HG03558 (cell line): ENCODE measurements at regions not wholly inside any gene's neighbourhood (a gene's known extent, or its start where the extent isn't known, plus 50 kb on each side); places are given as distances from the start of the nearest gene placed in this dataset.

Source experiments
- ATAC-seq: cut with Tn5 transposase; IDR thresholded peaks from one replicate; pipeline ENCODE4 v1.9.1; 2021; ENCODE audit warnings: moderate number of reproducible peaks; ENCODE audit not compliant: unreplicated experiment; ENCODE audit errors: extremely low read depth

- ATAC-seq, result no peak
Observed at GRCh38 chr2:118312969-118313756, 224.9 kb downstream of the INSIG2 start.

- no peak for ATAC-seq
Observed at GRCh38 chr2:118310681-118311429, 222.6 kb downstream of the INSIG2 start.

GRCh38 chr2:118309946-118310680, 221.8 kb downstream of the INSIG2 start:
- no peak for ATAC-seq

GRCh38 chr2:118309257-118309945, 221.1 kb downstream of the INSIG2 start:
- ATAC-seq, result no peak

- no peak for ATAC-seq
Observed at GRCh38 chr2:118307864-118308263, 219.6 kb downstream of the INSIG2 start.

- no peak for ATAC-seq
Observed at GRCh38 chr2:118301248-118301647, 213.0 kb downstream of the INSIG2 start.

GRCh38 chr2:118300832-118301231, 212.6 kb downstream of the INSIG2 start:
- ATAC-seq, result no peak

GRCh38 chr2:118296663-118297062, 208.4 kb downstream of the INSIG2 start:
- no peak for ATAC-seq

GRCh38 chr2:118295592-118296390, 207.5 kb downstream of the INSIG2 start:
- no peak for ATAC-seq

GRCh38 chr2:118294063-118294462, 205.8 kb downstream of the INSIG2 start:
- ATAC-seq, result no peak

- ATAC-seq, result no peak
Observed at GRCh38 chr2:118292991-118293390, 204.7 kb downstream of the INSIG2 start.

GRCh38 chr2:118291251-118291880, 203.1 kb downstream of the INSIG2 start:
- no peak for ATAC-seq

GRCh38 chr2:118290411-118291250, 202.4 kb downstream of the INSIG2 start:
- ATAC-seq, result no peak

GRCh38 chr2:118279005-118279404, 190.7 kb downstream of the INSIG2 start:
- ATAC-seq, result no peak

GRCh38 chr2:118278046-118278445, 189.8 kb downstream of the INSIG2 start:
- no peak for ATAC-seq

- ATAC-seq, result no peak
Observed at GRCh38 chr2:118274841-118275510, 186.7 kb downstream of the INSIG2 start.

GRCh38 chr2:118272391-118272790, 184.1 kb downstream of the INSIG2 start:
- ATAC-seq, result no peak
